HEK293 (cell line): ENCODE measurements at regions not wholly inside any gene's neighbourhood (a gene's known extent, or its start where the extent isn't known, plus 50 kb on each side); places are given as distances from the start of the nearest gene placed in this dataset.
A peak's percentile ranks its signal among the peaks of the same experiment; 100 is the strongest.

Experiments used
- CTCF ChIA-PET: fragments of 350-600 bp; formaldehyde crosslinking; extraction: SDS; loops from one replicate; lab custom pipeline; 2021; ENCODE audit warnings: antibody characterized with exemption; lab: Yijun Ruan, JAX
- POLR2A ChIA-PET: fragments of 300-600 bp; formaldehyde crosslinking; extraction: SDS; loops from one replicate; lab custom pipeline; 2020; ENCODE audit warnings: antibody characterized with exemption, inconsistent platforms; lab: Yijun Ruan, JAX
- H3K27ac ChIP-seq: fragments of 200-500 bp; sonication (Bioruptor generic); 2 replicates; pipeline ENCODE4 v1.5.1; 2014; ENCODE audit warnings: low read depth, low read length, control low read depth, inconsistent platforms; ENCODE audit errors: extremely low read depth
- H3K36me3 ChIP-seq, 2 experiments: fragments of 200-500 bp in 1 of 2; sonication (Bioruptor generic) in 1 of 2; 1 replicate in 1 of 2; 2 replicates in 1 of 2; pipeline ENCODE4 v1.5.1; 2014 to 2017; ENCODE audit warnings: inconsistent platforms in 2 of 2, low read length in 2 of 2; ENCODE audit not compliant: control insufficient read depth in 2 of 2, insufficient read depth in 1 of 2
- H3K4me1 ChIP-seq: fragments of 200-500 bp; sonication (Bioruptor generic); 2 replicates; pipeline ENCODE4 v1.5.1; 2014; ENCODE audit warnings: mild to moderate bottlenecking, low read length, inconsistent platforms; ENCODE audit not compliant: control insufficient read depth, insufficient read depth
- H3K4me3 ChIP-seq: 2 replicates; pipeline ENCODE4 v1.5.1; 2011; ENCODE audit warnings: low read depth, mild to moderate bottlenecking, control low read depth, low read length, moderate library complexity
- H3K9me3 ChIP-seq: fragments of 200-500 bp; sonication (Bioruptor generic); 2 replicates; pipeline ENCODE4 v1.5.1; 2014; ENCODE audit warnings: low read depth, low read length, inconsistent platforms; ENCODE audit not compliant: control insufficient read depth, insufficient read depth
- FEZF1 ChIP-seq: fragments of 450-650 bp; formaldehyde crosslinking; IDR thresholded peaks from 2 replicates; pipeline ENCODE4 v1.5.1; 2016; ENCODE audit warnings: missing biosample characterization, missing genetic modification characterization
- HOXA7 ChIP-seq: sonication (generic); formaldehyde crosslinking; IDR thresholded peaks from 2 replicates; pipeline ENCODE4 v1.8.1; 2022; ENCODE audit warnings: missing genetic modification reagents, borderline replicate concordance
- RBAK ChIP-seq: fragments of 450-650 bp; formaldehyde crosslinking; IDR thresholded peaks from 2 replicates; pipeline ENCODE4 v1.5.1; 2016; ENCODE audit warnings: missing biosample characterization, missing genetic modification characterization
- SCRT2 ChIP-seq: fragments of 450-650 bp; formaldehyde crosslinking; IDR thresholded peaks from 2 replicates; pipeline ENCODE4 v1.5.1; 2016; ENCODE audit warnings: missing biosample characterization, missing genetic modification characterization
- ZFHX2 ChIP-seq: fragments of 450-650 bp; formaldehyde crosslinking; conservative IDR thresholded peaks from 2 replicates; pipeline ENCODE4 v1.5.1; 2016; ENCODE audit warnings: missing biosample characterization, missing genetic modification characterization
- ZFP37 ChIP-seq: fragments of 450-650 bp; formaldehyde crosslinking; IDR thresholded peaks from 2 replicates; pipeline ENCODE4 v1.5.1; 2016; ENCODE audit warnings: missing biosample characterization, missing genetic modification characterization
- ZNF138 ChIP-seq: fragments of 450-650 bp; formaldehyde crosslinking; IDR thresholded peaks from 2 replicates; pipeline ENCODE4 v1.5.1; 2016; ENCODE audit warnings: missing biosample characterization, missing genetic modification characterization, borderline replicate concordance
- ZNF2 ChIP-seq: fragments of 450-650 bp; formaldehyde crosslinking; IDR thresholded peaks from 2 replicates; pipeline ENCODE4 v1.5.1; 2016; ENCODE audit warnings: missing biosample characterization, missing genetic modification characterization
- ZNF214 ChIP-seq: fragments of 450-650 bp; formaldehyde crosslinking; IDR thresholded peaks from 2 replicates; pipeline ENCODE4 v1.5.1; 2017; ENCODE audit warnings: missing biosample characterization, mild to moderate bottlenecking, missing genetic modification characterization, borderline replicate concordance
- ZNF366 ChIP-seq: fragments of 450-650 bp; formaldehyde crosslinking; conservative IDR thresholded peaks from 2 replicates; pipeline ENCODE4 v1.5.1; 2016; ENCODE audit warnings: missing biosample characterization, missing genetic modification characterization
- ZNF48 ChIP-seq: fragments of 450-650 bp; formaldehyde crosslinking; IDR thresholded peaks from 2 replicates; pipeline ENCODE4 v1.5.1; 2016; ENCODE audit warnings: missing biosample characterization, missing genetic modification characterization
- ZNF585B ChIP-seq: fragments of 450-650 bp; formaldehyde crosslinking; IDR thresholded peaks from 2 replicates; pipeline ENCODE4 v1.5.1; 2016; ENCODE audit warnings: missing biosample characterization, missing genetic modification characterization
- ZNF677 ChIP-seq: fragments of 450-650 bp; IDR thresholded peaks from 2 replicates; pipeline ENCODE4 v1.5.0; 2018; ENCODE audit warnings: missing biosample characterization, mild to moderate bottlenecking, missing genetic modification characterization, moderate library complexity
- ZNF747 ChIP-seq: fragments of 450-650 bp; formaldehyde crosslinking; IDR thresholded peaks from 2 replicates; pipeline ENCODE4 v1.5.1; 2016; ENCODE audit warnings: missing biosample characterization, missing genetic modification characterization
- ZNF785 ChIP-seq: fragments of 450-650 bp; formaldehyde crosslinking; IDR thresholded peaks from 2 replicates; pipeline ENCODE4 v1.5.1; 2016; ENCODE audit warnings: missing biosample characterization, missing genetic modification characterization
- ZNF792 ChIP-seq: fragments of 450-650 bp; formaldehyde crosslinking; IDR thresholded peaks from 2 replicates; pipeline ENCODE4 v1.5.1; 2016; ENCODE audit warnings: missing biosample characterization, missing genetic modification characterization
- TF ChIP-seq, protein P1 (sequence below): fragments of 450-650 bp; IDR thresholded peaks from 2 replicates; pipeline ENCODE4 v1.5.1; 2018; ENCODE audit warnings: missing biosample characterization, missing genetic modification characterization

DNA sequence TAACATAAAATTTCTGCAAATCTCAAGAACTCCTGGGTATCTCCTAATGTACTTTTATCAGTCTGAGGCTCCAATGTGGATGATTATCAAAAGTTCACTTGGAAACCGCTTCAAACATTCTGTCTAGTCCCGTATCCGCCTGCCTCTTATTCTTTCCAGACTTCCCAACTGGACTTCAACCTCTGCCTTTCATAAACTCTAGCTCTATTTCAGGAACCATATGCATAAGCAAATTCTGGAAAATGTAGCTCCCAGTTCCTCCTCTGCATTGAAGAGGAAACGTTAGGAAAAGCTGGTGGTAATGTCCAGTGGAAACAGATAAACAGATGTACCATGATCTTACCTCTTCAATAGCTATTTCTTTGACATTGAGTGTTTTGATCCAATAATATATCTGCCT lies 285.0 kb downstream of the KCNJ2 start:
- ChIA-PET POLR2A (no interaction called here), CTCF (no interaction called here)

DNA sequence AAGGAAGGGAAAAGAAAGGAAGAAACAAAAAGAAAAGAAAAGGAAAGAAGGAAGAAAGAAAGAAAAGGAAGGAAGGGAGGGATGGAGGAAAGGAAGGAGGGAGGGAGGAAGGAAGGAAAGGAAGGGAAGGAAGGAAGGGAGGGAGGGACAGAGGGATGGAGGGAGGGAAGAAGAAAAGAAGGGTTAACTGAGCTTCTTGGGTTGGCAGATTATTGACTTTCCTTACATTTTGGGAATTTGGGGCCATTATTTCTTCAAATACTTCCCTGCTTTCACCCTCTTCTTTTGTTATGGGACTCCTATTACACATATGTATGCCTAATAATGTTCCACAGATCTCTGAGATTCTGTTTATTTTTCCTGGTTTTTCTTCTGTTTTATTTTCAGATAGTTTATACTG lies 285.6 kb downstream of the KCNJ2 start:
- Histone ChIP-seq H3K9me3 (no peaks in the 10 kb centered on the region), H3K4me3 (no peak overlapping the region), H3K27ac (no peak overlapping the region), H3K4me1 (no peaks in the 10 kb centered on the region), H3K36me3 (no peaks in the 10 kb centered on the region)
- POLR2A ChIA-PET = no interaction called here
- CTCF ChIA-PET = no interaction called here
- TF ChIP-seq ZNF747 (tag by site-specific recombination) = no peak
- TF ChIP-seq ZNF792 (tag by site-specific recombination) = no peak
- peak; percentile 77 for TF ChIP-seq ZNF366 (tag by site-specific recombination)

More for the DNA sequence above, 285.0 kb downstream of the KCNJ2 start:
- no peak overlapping the region for H3K4me3 ChIP-seq
- no peak for TF ChIP-seq RBAK (tag by site-specific recombination)
- no peak for TF ChIP-seq ZFHX2 (tag by site-specific recombination)
- TF ChIP-seq ZNF214 (tag by site-specific recombination) = no peak
- TF ChIP-seq, protein P1, sequence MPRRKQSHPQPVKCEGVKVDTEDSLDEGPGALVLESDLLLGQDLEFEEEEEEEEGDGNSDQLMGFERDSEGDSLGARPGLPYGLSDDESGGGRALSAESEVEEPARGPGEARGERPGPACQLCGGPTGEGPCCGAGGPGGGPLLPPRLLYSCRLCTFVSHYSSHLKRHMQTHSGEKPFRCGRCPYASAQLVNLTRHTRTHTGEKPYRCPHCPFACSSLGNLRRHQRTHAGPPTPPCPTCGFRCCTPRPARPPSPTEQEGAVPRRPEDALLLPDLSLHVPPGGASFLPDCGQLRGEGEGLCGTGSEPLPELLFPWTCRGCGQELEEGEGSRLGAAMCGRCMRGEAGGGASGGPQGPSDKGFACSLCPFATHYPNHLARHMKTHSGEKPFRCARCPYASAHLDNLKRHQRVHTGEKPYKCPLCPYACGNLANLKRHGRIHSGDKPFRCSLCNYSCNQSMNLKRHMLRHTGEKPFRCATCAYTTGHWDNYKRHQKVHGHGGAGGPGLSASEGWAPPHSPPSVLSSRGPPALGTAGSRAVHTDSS (tag by site-specific recombination) = no peak
- no peak for TF ChIP-seq ZNF792 (tag by site-specific recombination)
- no peak for TF ChIP-seq ZNF677 (tag by site-specific recombination)
- no peak for TF ChIP-seq ZNF785
- no peaks in the 10 kb centered on the region for H3K4me1 ChIP-seq
- H3K9me3 ChIP-seq = no peaks in the 10 kb centered on the region
- H3K27ac ChIP-seq = no peak overlapping the region
- H3K36me3 ChIP-seq = no peaks in the 10 kb centered on the region

DNA sequence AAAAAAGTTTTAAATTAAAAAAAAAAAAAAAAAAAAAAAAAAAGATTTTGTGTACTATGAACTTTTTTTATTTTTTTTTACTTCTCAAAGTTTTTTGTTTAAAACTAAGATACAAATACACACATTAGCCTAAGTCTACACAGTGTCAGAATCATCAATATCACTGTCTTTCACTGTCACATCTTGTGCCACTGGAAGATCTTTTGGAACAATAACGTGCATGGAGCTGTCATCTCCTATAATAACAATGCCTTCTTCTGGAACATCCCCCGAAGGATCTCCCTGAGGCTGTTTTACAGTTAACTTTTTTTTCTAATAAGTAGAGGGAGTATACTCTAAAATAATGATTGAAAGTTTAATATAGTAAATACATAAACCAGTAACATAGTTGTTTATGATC lies 295.7 kb downstream of the KCNJ2 start:
- CTCF ChIA-PET = no interaction called here
- Histone ChIP-seq H3K36me3 (no peaks in the 10 kb centered on the region), H3K4me1 (no peaks in the 10 kb centered on the region), H3K27ac (no peak overlapping the region), H3K9me3 (no peaks in the 10 kb centered on the region), H3K4me3 (no peak overlapping the region)
- POLR2A ChIA-PET = no interaction called here
- no peak for TF ChIP-seq ZNF138 (tag by site-specific recombination)
- no peak for TF ChIP-seq HOXA7 (CRISPR knock-in tag)

DNA sequence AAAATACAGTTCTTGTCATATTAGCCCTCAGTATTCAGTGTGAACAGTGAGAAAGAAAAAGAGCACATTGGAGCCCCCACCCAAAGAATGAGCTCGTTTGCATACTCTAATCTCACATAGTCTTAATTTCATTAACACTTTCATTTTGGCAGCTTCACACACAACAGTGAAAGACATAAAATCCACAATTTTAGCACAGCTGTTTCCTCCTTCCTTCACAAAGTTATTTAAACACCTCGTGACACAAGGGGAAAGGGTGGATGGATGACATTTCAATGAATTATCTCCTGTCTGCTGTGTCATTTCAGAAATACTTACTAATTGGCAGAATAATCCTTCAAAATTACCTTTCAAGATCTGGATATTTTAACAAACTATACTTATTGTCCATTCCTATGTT lies 299.3 kb downstream of the KCNJ2 start:
- ChIA-PET POLR2A (interaction anchor here (1.0 kb wide), 1 partner anchor 12 kb away, joined by 4 read pairs; no protein-coding TSS in a partner anchor), CTCF (no interaction called here)
- no peak overlapping the region for H3K27ac ChIP-seq
- no peaks in the 10 kb centered on the region; the same call in 1 of the 2 replicates for H3K9me3 ChIP-seq
- TF ChIP-seq ZFP37 (tag by site-specific recombination) = no peak
- no peak for TF ChIP-seq ZNF2 (tag by site-specific recombination)
- TF ChIP-seq ZNF585B (tag by site-specific recombination) = no peak
- TF ChIP-seq SCRT2 (tag by site-specific recombination) = no peak
- no peak for TF ChIP-seq FEZF1 (tag by site-specific recombination)
- TF ChIP-seq ZNF48 (tag by site-specific recombination) = no peak
- H3K4me3 ChIP-seq = no peak overlapping the region
- H3K4me1 ChIP-seq = no peaks in the 10 kb centered on the region
- H3K36me3 ChIP-seq = no peaks in the 10 kb centered on the region
